ENCODE measurements at regions not wholly inside any gene's neighbourhood (a gene's known extent, or its start where the extent isn't known, plus 50 kb on each side); places are given as distances from the start of the nearest gene placed in this dataset.

DNA sequence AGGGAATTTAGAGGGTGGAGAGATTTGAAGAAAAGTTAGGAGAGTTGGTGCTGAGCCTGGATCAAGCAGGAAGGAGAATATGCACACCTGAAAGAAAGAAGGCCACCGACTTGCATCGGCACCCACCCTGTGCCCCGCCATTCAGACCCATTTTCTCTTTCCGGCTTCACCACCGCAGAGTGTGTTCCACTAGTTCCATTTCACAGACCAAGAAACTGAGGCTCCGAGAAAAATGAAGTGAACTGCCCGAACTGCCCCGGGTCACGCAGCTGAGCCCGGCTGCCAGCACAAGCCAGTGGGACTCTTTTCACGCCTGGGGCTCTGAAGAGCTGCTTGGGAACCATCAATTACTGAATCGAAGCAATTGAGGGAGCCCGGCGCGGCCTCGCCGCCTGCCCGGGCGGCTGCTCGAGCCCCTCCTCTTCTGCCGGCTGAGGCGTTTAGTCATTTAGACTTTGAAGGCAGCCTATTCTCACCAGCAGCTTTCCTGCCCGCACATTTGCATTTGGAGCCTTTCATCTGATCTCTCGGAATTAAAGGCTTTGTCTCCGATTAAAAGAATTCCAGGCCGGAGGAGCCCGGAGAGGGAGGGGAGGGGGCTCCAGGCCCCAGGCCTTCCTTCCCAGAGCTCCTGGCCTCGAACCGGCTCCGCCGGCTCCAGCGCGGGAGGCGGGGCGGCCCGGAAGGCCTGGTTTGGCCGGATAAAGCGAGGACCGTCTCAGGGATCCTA, 140.2 kb upstream of the PJA1 start:
- DNase-seq (ENCODE audit: low read depth in 3 of 3) = no peak

- no peak for DNase-seq (ENCODE audit: low read depth in 3 of 3)
Measured at GRCh38 chrX:69303231-69303630, 138.0 kb upstream of the PJA1 start.

- DNase-seq (ENCODE audit: low read depth in 3 of 3) = no peak
Measured at GRCh38 chrX:69299951-69300714, 134.9 kb upstream of the PJA1 start.

- DNase-seq (ENCODE audit: low read depth in 3 of 3) = no peak
Measured at GRCh38 chrX:69299285-69299684, 134.0 kb upstream of the PJA1 start.

- DNase-seq (ENCODE audit: low read depth in 3 of 3) = no peak
Measured at GRCh38 chrX:69298466-69299140, 133.3 kb upstream of the PJA1 start.

DNA sequence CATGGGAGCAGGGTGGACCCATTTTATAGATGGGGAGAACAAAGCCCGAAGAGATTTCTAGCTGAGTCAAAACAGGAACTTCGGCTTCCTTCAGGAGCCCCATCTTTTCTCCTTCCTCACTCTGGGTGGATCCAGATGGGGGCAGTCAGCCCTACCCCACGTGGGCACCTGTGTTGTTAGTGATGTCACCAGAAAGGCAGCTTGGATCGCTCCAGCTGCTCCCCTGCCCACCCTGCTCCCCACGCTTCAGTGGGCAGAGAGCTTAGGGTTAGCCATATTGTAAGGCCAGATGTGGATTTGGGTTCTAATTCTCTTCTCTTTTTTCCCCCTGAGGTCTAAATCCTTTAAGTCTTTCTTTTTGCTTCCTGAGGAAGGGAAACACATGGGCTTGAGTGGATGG, 132.3 kb upstream of the PJA1 start:
- no peak for DNase-seq (ENCODE audit: low read depth in 3 of 3)

- no peak for DNase-seq (ENCODE audit: low read depth in 3 of 3)
Measured at GRCh38 chrX:69293776-69294601, 128.7 kb upstream of the PJA1 start.

DNA sequence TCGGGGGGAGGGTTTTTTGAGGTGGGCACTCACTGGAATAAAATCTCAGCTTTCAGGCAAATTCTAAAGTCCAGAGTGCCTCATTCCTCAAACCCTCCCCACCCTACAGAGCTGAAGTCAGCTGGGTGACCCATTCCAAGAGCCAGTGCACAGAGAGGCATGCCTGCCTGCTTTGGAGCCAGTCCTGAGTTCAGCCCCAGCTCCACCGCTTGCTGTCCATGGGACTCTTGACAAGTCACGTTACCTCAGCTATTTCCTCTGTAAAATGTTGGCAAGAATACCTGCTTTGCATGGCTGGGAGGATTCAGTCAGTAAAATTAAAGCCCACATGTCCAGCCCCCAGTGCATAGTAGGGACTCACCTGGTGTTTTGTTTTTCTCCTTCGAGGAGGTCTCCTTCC, 125.9 kb upstream of the PJA1 start:
- no peak for DNase-seq (ENCODE audit: low read depth in 3 of 3)

GRCh38 chrX:69290292-69290691, 125.0 kb upstream of the PJA1 start:
- no peak for DNase-seq (ENCODE audit: low read depth in 3 of 3)

GRCh38 chrX:69289793-69290123, 124.5 kb upstream of the PJA1 start:
- DNase-seq (ENCODE audit: low read depth in 3 of 3) = no peak

DNA sequence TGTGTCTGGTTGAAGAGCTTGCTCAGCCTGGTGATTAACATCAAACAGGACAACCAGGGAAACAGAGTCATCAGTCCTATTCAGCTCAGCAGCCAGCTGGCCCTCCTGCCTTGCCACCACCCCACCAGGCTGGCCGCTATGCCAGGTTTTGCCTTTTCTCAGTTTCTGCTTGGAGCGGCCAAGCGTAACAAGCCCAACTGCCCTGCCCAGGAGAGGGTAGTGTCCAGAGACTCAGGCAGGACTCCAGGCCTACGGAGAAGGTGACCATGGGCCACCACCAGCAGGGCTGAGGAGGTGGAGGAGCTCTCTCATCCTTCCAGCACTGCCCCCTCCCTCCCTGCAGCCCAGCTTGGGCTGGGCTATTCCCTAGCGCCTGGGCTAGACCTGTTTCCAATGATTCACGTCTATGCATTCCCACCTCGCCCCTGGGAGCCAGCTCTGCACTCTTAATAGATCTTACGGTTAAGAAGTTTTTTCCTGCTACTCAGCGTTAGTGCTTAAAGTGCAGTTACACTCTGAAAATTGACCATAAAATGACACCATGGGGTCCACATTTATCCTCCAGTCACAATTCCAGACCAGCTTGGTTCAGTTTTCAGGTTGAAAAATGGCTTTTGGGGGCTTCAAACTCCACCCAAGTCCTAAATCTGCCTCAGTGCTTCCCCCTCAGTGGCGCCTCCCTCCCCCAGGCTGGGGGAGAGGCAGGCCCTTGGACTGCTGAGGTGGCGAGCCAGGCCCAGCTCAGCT, 124.0 kb upstream of the PJA1 start:
- no peak for DNase-seq (ENCODE audit: low read depth in 3 of 3)

GRCh38 chrX:69287095-69287494, 121.8 kb upstream of the PJA1 start:
- DNase-seq (ENCODE audit: low read depth in 3 of 3) = no peak

- no peak for DNase-seq (ENCODE audit: low read depth in 3 of 3)
Measured at GRCh38 chrX:69286565-69286906, 121.3 kb upstream of the PJA1 start.

DNA sequence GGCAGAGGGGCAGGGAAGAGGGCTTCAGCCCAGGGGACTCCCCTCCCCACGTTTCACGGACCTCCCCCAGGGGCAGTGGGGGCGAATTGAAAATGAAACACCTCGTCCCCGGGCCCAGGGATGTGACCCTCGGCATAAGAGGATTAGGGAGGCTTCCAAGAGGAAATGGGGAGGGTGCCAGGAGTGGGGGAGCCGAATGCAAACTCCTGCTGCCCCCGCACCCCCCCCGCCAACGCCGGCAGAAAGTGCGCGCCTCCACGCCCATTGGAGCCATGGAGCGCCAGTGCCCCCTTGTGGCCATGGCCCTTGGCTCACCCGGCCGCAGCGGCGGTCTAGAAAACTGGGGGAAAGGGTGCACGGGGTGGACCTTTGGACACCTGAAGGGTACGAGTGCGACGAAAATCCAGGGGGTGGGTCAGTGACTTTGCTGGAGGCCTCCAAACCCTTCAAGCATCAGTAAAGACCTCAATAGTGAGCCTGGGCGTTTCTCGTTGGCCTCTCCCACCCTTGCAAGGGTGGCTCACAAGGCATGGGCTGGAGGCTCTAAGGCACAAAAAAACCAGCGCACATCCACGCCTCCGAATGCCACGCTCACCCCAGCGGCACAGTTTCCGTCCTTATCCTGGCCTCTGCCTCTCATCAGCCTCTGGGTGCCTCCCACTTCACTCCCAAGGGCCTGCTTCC, 120.8 kb upstream of the PJA1 start:
- DNase-seq (ENCODE audit: low read depth in 3 of 3) = peak; percentile 8 to 55 (median 15)

DNA sequence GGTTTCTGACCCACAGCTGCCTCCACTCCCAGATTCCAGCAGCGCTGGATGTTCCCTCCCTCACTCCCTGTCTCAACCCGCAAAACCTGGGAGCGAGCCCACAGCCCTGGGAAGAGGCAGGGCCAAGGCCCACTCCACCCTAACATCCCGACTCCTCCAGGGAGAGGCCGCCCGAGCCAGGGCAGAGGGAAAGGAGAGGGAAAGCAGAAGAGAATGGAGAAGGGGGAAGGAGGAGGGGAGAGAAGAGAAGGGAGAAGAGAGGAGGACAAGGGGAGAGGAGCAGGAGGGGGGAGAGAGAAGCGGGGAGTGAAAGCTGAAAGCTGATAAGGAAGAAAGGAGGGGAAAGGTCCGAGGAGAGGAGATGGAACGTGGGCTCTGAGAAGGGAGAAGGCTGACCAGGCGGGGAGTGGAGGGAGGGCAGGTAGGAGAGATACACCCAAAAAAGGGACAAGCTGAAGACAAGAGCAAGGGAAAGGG, 120.2 kb upstream of the PJA1 start:
- no peak for DNase-seq (ENCODE audit: low read depth in 3 of 3)

DNA sequence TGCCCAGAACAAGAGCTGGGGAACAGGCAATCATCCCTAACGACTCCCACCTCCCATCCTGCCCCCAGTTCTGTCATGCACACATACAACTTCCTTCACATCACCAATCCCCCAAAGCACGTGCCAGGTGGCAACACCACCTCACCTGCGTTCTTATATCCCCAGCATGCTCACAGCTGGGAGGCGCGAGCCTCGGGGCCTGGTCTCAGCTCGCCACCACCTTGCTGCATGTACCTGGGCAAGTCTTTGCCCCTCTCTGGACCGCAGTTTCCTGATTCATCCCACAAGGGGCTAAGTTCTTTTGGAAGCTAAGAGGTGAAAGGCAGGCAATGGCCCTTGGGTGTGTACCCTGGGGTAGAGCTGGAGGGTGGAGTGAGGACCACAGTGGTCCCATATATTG, 119.2 kb upstream of the PJA1 start:
- DNase-seq (ENCODE audit: low read depth in 3 of 3) = no peak

- no peak for DNase-seq (ENCODE audit: low read depth in 3 of 3)
Measured at GRCh38 chrX:69282893-69283690, 117.8 kb upstream of the PJA1 start.

DNA sequence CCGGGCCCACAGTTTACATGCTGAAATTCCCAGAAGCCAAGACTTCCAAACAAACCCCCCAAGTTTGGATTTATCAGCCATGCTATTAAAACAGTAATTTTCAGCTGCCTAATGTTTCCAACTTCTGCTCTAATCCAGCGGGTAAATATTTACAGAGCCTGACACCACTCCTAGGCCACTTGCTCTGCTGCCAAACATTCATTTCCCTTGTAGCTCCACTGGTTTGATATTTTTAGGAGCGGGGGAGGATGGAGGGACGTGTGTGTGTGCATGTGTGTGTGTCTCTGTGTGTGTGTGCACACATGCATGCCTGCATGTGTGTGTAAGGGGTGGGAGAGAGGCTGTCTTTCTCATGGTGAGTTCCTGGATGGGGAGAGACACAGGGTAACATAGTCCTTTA, 115.7 kb upstream of the PJA1 start:
- no peak for DNase-seq (ENCODE audit: low read depth in 3 of 3)

DNA sequence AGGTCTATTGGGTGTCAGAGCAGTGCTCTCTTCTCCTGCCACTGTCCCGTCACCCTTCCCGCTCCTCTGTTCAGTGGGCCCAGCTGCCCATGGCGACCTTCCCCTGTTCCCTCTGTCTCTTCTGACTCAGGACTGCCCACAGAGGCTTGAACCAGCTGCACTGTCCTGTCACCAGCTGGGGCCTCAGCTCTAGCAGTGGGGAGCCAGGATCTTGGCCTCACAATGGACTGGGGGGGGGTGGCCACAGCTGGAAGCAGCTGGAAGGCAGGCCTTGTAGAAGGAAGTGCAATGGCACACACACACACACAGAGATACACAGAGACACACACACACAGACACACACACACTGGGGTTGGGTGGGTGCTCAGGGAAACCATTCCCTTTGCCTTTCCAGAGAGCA, 114.0 kb upstream of the PJA1 start:
- no peak for DNase-seq (ENCODE audit: low read depth in 3 of 3)

Measured in stimulated activated CD4-positive, alpha-beta T cell treated with anti-CD3 and anti-CD28 coated beads, TNF-alpha, amount 100 ng/mL, for 48 hours (primary cell).